ENCODE measurements at regions not wholly inside any gene's neighbourhood (a gene's known extent, or its start where the extent isn't known, plus 50 kb on each side); places are given as distances from the start of the nearest gene placed in this dataset.

DNA sequence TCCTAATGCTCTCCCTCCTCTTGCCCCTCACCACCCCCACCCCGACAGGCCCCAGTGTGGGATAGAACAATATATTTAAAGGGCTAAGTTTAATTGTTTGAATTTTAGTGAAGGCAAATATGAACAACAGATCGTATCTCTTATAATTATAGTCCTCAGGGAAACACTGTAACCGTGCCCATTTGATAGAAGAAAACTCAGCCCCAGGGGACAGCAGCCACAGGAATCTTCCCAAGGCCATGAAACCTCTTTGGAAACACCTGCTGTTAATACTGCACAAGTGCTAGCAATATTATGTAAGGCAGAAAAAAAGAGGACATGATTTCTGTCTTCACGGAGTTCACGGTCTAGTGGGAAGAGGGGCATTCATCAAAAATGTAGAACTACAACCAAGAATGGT, 142.2 kb downstream of the URB2 start:
- no peak for DNase-seq

DNA sequence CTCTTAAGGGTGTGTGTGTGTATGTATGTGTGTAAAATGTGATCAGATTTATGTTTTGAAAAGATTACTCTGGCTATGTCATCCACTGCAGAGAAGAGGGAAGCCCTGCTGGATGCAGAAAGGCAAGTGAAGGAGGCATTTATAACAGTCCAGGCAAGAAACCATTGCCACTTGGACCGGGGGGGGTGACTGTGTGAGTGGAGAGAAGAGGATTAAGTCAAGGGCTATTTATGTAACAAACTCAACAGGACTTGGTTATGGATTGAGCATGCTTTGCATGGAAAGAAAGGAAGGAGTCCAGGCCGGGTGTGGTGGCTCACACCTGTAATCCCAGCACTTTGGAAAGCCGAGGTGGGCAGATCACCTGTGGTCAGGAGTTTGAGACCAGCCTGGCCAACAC, 143.0 kb downstream of the URB2 start:
- DNase-seq = no peak

DNA sequence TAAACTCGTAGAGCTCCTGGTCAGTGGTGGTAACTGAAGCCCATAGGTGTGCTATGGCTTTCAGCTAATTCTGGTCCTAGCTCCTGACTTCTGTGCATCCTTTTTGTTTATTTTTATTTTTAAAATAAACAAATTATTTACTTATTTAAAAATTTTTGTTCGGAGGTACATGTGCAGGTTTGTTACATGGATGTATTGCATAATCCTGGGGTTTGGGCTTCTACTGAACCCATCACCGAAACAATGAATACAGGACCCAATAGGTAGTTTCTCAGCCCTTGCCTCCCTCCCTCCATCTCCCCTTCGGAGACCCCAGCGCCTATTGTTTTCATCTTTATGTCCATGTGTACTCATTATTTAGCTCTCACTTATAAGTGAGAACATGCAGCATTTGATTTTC, 143.8 kb downstream of the URB2 start:
- DNase-seq = no peak

DNA sequence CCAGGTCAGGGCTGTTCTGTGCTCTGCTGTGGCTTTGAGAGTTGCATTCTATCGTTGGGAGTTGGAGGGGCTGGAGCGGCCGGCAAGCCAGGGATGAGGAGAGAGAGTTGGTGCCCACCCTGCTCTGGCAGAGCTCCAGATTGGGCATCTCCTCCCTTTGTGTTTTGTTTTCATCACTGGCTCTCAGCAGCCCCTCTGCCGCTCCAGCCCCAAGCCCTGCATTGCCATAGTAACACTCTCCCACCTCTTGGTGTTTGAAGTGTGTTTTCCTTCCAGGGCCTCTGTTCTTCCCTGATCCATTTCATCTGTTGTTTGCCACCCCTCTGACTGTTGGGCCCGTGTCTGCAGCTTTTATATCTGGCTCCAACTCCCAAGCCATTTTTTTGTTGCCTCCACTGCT, 152.7 kb downstream of the URB2 start:
- no peak for DNase-seq

DNA sequence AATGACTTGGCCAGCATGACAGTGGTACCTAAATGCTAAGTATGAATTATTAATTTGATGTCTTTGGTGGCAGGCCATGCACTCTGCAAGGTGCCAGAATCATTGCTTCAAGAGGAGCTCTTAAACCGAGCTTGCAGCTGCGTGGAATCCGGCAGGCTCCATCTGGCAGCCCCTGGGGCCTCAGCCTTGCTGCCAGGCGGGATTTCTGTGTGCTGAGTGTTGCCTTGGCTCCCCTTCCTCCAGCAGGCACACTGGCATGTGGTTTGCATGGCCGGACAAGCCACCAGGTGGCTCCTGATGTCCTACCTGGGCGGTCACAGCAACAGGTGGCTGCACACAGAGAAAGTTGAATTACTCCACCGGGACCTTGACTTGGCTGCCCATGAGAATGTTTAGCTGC, 155.4 kb downstream of the URB2 start:
- DNase-seq = no peak

DNA sequence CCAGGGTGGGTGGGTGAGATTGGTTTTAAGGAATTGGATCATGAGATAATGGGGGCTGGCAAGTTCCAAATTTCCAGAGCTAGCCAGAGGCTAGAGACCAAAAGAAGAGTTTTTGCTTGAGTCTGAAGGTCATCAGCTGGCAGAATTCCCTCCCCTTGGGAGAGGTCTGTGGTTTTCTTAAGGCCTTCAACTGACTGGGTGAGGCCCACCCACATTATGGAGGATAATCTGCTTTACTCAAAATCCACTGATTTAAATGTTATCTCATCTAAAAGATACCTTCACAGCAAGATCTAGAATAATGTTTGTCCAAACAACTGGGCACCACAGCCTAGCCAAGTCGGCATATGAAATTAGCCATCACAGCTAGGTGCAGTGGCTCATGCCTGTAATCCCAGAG, 156.4 kb downstream of the URB2 start:
- no peak for DNase-seq

DNA sequence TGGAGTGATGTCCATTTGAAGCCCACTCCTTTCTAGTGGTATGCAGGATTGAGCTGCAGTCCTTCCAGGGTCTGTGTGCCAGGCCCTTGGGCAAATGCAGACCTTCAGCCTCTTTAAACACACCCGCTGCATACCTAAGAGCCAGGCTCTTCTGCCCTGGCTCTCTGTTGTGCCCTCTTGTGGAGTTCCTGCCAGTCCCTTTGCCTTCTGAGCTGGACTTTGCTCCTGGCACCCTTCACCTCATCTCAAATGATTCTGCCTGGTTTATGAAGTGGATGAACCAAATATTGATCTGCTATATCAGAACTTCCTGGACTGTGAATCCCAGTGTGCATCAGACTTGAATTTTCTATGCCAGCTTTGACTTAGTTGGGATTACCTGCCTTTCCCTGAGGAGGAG, 158.8 kb downstream of the URB2 start:
- no peak for DNase-seq

DNA sequence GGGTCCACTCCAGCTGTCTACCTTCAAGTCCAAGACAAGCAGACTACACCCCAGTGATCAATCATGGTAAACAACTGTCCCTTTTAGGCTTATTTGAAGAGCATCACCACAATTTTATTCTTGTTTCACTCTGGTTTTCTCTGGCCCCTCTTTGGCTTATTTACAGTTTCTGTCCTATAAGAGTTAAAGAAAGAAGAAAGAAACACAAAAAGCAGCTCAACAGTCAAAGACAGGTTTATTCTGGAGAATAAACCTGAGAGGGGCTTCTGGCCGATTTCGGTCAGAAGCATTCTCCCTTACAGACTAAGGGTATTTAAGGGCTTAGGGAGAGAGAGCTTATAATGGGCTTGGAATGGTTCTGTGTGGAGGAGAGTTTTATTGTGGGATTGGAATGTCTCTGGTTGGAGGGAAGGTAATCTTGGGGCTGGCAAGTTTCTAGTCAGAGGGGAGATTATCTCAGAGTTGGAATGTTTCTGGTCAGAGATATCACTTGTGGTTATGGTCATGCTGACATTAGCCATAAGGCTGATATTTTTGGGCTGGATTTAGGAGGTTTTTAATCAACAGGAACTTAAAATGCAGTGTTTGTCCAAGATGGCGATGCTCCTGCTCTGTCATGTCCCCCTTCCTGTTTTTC, 161.0 kb downstream of the URB2 start:
- no peak for DNase-seq

DNA sequence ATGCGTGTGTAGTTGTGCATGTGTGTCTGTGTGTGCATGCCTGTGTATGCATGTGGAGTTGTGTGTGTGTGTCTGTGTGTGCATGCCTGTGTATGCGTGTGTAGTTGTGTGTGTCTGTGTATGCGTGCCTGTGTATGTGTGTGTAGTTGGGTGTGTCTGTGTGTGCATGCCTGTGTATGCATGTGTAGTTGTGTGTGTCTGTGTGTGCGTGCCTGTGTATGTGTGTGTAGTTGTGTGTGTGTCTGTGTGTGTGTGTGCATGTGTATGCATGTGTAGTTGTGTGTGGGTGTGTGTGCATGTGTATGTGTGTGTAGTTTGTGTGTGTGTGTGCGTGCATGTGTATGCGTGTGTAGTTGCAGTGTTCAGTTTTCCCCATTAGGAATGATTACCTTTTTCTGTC, 162.0 kb downstream of the URB2 start:
- DNase-seq = no peak

DNA sequence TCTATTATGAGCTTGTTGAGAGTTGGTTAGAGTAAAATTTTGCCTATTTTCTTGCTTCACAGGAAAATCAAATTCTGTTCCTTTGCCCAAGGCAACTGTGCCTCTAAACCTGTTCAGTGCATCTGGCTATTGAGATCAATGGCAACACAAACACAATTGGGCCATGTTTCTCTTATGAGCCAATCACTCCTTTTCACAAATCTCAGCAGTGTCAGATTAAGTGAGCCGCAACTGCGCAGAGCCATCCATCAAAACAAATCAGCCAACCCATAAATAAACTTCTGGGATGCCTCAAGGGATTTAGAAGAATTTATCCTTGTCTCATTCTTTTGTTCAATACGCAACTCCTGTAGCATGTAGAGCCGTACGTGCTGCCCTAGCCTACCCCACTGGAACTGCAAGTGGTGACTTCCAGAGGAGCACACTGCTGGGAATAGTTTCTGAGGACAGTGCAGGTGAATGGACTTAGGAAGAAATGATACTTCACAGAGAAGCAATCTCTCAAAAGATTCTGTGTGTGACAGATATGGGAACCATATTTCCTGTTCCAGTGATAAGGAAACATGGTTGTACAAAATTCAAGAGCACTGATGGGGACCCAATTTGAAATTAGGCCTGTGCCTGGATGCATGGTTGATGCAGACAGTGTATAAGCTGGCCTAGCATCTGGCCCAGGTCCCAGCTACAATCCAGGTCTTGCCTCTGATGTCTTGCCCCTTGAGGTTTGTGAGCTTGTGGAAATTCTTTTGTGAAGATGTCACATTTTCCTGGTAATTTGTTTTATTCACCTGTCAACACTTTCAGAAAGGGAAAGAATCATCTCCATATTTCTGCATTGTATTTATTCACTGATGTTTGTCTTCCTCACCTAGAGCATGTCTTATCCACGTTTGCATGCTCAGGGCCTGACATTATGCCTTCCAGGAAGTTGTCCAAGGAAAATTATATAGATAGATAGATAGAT, 166.2 kb downstream of the URB2 start:
- DNase-seq = no peak

DNA sequence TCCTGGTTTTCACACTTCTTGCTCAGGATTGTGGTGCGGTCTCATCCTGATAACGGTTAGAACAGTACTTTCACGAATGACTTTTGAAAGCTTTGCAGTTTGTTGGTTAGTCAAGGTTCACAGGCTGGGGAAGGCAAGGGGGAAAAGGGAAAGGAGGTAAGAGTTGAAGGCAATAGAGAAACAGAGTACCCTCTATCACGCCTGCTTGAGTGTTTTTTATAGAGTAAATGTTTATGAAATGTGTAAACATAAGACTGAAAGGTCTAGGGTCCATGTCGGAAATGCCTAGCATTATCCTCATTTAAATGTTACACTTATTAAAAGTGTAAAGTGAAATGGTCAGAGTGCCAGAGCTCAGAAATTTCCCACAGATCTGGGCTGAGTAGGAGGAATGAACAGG, 167.4 kb downstream of the URB2 start:
- no peak for DNase-seq

DNA sequence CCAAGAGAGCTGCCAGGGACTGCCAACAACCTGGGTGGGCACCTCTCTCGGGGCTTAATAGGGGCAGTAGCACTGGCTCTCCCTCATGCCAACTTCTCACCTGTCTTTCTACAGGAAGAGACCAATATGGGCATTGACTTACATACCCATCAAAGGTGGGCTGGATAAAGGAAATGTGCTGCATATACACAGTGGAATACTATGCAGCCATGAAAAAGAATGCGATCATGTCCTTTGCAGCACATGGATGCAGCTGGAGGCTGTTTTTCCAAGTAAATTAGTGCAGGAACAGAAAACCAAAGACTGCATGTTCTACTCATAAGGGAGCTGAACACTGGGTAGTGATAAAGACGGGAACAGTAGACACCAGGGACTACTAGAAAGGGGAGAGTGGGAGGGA, 172.5 kb downstream of the URB2 start:
- no peak for DNase-seq

DNA sequence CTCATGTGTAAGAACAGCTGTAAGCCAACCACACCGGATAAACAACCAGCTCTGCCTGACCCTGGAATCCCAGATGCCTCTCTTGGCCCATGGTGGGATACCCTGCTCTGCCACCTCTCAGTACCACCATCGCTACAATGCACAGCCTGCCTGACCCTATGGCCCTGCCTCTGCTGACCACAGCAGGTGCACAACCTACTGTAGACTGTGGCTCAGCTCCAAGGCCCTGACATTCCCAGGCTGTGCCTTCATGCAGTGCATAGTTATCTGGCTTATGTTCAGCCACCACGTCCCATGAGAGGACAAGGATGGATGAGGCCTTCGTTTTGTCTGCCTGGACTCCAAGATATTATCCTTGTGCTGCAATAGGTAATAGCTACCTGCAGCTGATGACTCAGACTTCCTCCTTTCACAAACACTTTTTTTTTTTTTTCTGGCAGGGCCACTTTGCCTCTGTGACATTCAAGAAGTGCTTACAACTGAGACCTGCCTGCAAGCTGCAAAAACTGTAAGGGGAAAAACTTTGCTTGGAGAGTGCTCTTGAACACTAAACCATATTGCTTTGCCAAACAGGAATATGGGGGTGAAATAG, 177.7 kb downstream of the URB2 start:
- no peak for DNase-seq

DNA sequence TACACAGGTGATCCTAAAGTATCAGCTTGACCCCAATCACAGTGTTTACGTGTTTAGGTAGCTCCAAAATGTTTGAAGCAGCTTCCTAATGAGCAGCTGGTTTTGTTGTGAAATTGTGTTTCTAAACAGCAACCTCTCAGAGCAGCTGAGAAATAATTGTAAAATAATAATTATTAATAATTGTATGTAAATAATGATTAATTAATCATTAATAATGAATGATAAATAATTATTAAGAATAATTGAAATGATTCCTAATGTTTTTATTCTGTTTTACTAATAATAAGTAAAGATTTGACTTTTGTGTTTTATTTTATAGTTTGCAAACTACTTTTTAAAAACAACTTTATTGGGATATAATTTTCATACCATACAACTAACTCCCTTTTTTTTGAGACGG, 182.2 kb downstream of the URB2 start:
- DNase-seq = no peak

DNA sequence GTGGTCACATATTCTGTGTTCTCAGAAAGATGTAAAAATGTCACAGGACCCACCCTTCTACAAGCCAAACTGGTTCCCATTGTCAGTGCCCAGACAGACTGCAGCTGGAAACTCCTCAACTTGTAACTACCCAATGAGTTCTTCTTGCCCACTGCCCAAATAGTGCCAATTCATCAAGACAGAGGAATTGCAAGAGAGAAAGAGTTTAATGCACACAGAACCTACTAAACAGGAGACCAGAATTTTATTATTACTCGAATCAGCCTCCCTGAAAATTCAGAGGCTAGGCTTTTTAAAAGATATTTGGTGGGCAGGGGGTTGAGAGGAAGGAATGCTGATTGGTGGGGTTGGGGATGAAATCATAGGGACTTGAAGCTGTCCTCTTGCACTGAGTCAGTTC, 184.1 kb downstream of the URB2 start:
- no peak for DNase-seq

DNA sequence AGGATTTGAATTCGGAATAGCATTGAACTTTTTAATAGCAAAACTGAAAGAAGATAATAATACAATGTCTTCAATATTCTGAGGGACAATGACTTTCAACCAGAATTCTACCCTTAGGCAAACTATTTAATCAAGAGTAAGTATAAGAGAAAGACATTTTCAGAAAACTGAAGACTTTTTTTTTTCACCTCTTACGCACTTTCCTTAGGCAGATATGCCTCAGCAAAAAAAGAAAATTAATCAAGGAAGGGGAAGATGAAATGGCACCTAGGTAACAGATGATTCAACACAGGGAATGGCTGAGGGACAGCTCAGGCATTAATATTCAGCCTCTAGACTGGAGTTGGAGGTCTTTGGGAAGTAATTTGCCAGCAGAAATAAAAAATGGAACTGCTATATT, 184.9 kb downstream of the URB2 start:
- DNase-seq = no peak

DNA sequence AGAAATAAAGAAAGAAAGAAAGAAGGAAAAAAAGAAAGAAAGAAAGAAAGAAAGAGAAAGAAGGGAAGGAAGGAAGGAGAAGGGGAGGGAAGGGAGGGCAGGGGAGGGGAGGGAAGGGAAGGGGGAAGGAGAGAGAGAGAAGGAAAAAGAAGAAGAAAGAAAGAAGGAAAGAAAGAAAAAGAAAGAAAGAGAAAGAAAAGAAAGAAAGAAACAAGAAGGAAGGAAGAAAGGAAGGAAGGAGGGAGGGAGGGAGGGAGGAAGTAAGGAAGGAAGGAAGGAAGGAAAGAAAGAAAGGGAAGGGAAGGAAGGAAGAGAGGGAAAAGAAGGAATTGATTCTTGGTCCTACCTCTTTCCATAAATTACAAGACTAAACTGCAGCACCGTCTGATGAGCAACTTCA, 186.1 kb downstream of the URB2 start:
- DNase-seq = no peak

DNA sequence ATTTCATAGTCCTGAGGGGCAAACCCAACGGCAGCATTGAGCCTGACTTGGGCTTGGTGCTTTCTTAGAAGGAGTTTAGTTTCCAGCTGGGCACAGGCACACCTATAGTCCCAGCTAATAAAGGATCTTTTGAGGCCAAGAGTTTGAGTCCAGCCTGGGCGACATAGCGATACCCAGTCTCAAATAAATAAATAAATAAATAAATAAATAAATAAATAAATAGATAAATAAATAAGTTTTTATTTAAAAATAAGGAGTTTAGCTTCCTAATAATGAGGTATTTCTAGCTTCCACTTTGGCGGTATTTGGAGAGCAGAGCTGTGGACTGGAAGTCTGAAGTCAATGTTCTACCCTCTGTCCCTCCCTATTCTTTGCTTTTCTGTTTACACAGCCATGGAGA, 186.6 kb downstream of the URB2 start:
- DNase-seq = no peak

DNA sequence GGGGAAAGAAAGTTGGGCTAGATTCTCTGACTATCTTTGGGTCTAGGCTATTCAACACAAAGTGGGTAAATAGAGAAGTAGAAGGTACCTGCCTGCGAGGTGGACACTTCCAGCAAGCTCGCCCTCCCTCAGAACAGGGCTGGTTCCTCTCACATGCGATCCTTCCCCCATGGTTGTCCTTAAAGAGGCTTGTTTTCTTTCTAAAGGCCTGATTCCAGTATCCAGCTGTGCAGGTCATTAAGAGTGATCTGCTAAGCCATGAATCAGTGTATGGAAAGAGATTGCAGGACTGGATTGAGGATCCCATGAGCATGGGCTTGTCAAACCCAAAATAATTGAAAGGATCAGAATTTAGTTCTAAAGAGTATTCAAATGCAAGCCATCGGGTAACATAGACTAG, 189.0 kb downstream of the URB2 start:
- no peak for DNase-seq

DNA sequence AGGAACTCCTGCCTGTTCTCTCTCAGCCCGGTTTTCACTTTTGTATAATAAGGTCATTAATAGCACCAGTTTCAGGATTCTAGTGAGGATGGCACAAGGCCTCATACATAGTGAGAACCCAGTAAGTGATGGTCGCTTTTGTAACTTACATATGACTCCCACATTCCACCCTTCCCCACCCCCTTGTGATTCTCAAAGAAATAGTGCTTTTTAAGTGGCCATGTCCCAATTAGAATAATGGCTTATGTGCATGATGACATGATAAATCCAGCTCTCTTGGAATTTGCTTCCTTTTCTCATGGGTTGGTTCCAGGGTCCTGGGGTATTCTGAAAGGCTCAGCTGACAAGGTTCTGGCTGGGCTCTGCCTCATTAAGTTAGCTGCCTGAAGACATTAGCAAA, 189.9 kb downstream of the URB2 start:
- no peak for DNase-seq

DNA sequence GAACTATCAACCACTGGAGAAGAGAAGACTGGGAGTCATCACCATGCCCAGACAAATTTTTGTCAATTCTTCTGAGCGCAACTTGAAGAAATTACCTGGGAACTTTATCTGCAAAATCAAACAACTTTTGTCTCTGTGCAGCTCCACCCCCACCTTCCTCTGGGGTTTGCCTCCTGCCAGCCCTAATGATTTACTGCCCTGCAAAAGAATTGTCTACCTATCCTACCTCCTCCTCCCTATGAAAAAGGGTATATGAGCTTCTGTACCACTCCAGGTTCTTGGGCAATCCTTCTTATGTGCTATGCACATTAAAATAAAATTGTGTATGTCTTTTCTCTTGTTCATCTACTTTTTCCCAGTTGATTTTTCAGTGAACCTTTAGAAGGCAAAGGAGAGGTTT, 191.9 kb downstream of the URB2 start:
- DNase-seq = no peak

DNA sequence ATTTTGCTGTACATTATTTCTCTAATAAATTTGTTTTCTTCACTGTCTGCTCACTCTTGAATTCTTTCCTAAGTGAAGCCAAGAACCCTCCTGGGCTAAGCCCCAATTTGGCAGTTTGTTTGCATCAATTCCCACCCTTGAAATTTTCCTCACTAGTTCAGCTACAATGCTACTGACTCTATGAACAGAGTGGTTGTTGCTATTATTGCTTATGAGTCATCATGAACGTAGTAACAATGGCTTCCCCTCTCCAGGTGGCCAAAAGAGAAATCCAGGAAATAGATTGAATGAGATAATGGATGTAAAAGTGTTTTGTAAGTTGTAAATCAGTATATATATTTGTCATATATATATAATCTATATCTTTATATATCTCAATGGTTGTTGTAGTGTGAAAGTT, 193.0 kb downstream of the URB2 start:
- DNase-seq = no peak

DNA sequence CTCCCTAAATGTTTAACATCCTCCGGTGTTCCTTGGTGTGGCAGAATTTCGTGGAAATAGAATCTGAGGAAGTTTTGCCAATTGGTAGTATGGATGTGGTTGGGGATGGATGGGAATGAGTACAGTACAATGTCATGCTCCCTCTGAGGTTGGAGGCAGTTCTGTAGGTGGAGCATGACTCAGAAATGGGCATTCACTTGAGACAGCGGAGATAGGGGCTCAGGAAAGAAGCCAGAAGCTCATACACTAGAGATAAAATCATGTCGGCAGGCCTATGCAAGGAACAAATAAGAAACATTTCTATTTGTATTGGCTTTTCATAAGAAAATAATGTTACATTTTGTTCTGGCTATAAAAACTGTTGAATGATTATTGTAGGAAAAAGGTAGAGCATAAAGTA, 196.0 kb downstream of the URB2 start:
- no peak for DNase-seq

DNA sequence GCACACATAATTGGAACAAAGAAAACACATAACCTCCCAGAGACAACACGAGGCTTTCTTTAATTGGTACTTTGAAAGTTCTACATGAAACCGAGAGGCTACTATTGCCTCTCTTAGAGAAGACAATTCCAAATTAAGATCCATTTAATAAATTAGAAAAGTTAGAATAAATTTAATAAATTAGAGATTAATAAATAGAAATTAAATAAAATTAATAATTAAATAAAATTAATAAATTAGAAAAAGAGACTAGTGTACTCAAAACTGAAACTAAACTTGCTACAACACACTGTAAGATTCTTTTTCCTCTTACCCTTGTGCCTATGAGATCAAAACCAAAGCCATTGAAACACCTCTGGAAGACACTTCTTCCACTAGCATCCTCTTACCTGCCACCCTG, 199.0 kb downstream of the URB2 start:
- DNase-seq = no peak
